ENCODE measurements at regions not wholly inside any gene's neighbourhood (a gene's known extent, or its start where the extent isn't known, plus 50 kb on each side); places are given as distances from the start of the nearest gene placed in this dataset.

- Histone ChIP-seq H3K79me2 (ENCODE audit: low read length) (no peaks in the 10 kb centered on the region), H3K27ac (ENCODE audit: low read length) (no peak overlapping the region), H3K4me2 (ENCODE audit: low read length) (no peak overlapping the region), H2AFZ (ENCODE audit: low read depth, low read length) (no peak overlapping the region), H3K9ac (ENCODE audit: low read length) (no peak overlapping the region), H3K27me3 (ENCODE audit: low read depth, low read length) (peaks cover 20% of the 10 kb centered on the region), H3K4me1 (ENCODE audit: low read length) (no peaks in the 10 kb centered on the region), H3K9me3 (ENCODE audit: insufficient read depth, low read length) (no peaks in the 10 kb centered on the region), H3K4me3 (ENCODE audit: low read length) (no peak overlapping the region), H4K20me1 (ENCODE audit: insufficient read depth, low read length) (no peaks in the 10 kb centered on the region), H3K36me3 (replicated peaks; ENCODE audit: low read depth, low read length) (no peaks in the 10 kb centered on the region)
- TF ChIP-seq CTCF (IDR thresholded peaks at IDR 0.05; ENCODE audit: low read depth, low read length) (no peak), EZH2phosphoT487 (IDR thresholded peaks at IDR 0.05; ENCODE audit: low read depth) (no peak)
These were observed 126.8 kb upstream of the CPNE4 start for GRCh38 chr3:132161608-132162007.

GRCh38 chr3:132164469-132165092 lies 129.8 kb upstream of the CPNE4 start:
- Histone ChIP-seq H4K20me1 (ENCODE audit: insufficient read depth, low read length) (no peaks in the 10 kb centered on the region), H2AFZ (ENCODE audit: low read depth, low read length) (no peak overlapping the region), H3K27me3 (ENCODE audit: low read depth, low read length) (peaks cover 29% of the 10 kb centered on the region)

GRCh38 chr3:132167870-132168269 lies 133.1 kb upstream of the CPNE4 start:
- H2AFZ ChIP-seq (ENCODE audit: low read depth, low read length) = no peak overlapping the region
- no peak for TF ChIP-seq CTCF (IDR thresholded peaks at IDR 0.05; ENCODE audit: low read depth, low read length)
- TF ChIP-seq EZH2phosphoT487 (IDR thresholded peaks at IDR 0.05; ENCODE audit: low read depth) = no peak
- no peaks in the 10 kb centered on the region for H3K36me3 ChIP-seq (replicated peaks; ENCODE audit: low read depth, low read length)

More at GRCh38 chr3:132164469-132165092, 129.8 kb upstream of the CPNE4 start:
- Histone ChIP-seq H3K9me3 (ENCODE audit: insufficient read depth, low read length) (no peaks in the 10 kb centered on the region), H3K36me3 (replicated peaks; ENCODE audit: low read depth, low read length) (no peaks in the 10 kb centered on the region), H3K4me3 (ENCODE audit: low read length) (no peak overlapping the region), H3K4me1 (ENCODE audit: low read length) (no peaks in the 10 kb centered on the region), H3K4me2 (ENCODE audit: low read length) (no peak overlapping the region), H3K79me2 (ENCODE audit: low read length) (no peaks in the 10 kb centered on the region), H3K27ac (ENCODE audit: low read length) (no peak overlapping the region), H3K9ac (ENCODE audit: low read length) (no peak overlapping the region)
- TF ChIP-seq EZH2phosphoT487 (IDR thresholded peaks at IDR 0.05; ENCODE audit: low read depth) = no peak
- TF ChIP-seq CTCF (IDR thresholded peaks at IDR 0.05; ENCODE audit: low read depth, low read length) = no peak

GRCh38 chr3:132174500-132174899 lies 139.7 kb upstream of the CPNE4 start:
- H3K27me3 ChIP-seq (ENCODE audit: low read depth, low read length) = peaks cover 26% of the 10 kb centered on the region
- TF ChIP-seq EZH2phosphoT487 (IDR thresholded peaks at IDR 0.05; ENCODE audit: low read depth) (no peak), CTCF (IDR thresholded peaks at IDR 0.05; ENCODE audit: low read depth, low read length) (no peak)
- H3K36me3 ChIP-seq (replicated peaks; ENCODE audit: low read depth, low read length) = no peaks in the 10 kb centered on the region
- H3K4me2 ChIP-seq (ENCODE audit: low read length) = no peak overlapping the region
- H3K27ac ChIP-seq (ENCODE audit: low read length) = no peak overlapping the region
- H4K20me1 ChIP-seq (ENCODE audit: insufficient read depth, low read length) = no peaks in the 10 kb centered on the region
- no peaks in the 10 kb centered on the region for H3K4me1 ChIP-seq (ENCODE audit: low read length)
- no peak overlapping the region for H3K9ac ChIP-seq (ENCODE audit: low read length)
- no peaks in the 10 kb centered on the region for H3K9me3 ChIP-seq (ENCODE audit: insufficient read depth, low read length)
- no peaks in the 10 kb centered on the region for H3K79me2 ChIP-seq (ENCODE audit: low read length)
- H2AFZ ChIP-seq (ENCODE audit: low read depth, low read length) = no peak overlapping the region
- no peak overlapping the region for H3K4me3 ChIP-seq (ENCODE audit: low read length)

More at GRCh38 chr3:132167870-132168269, 133.1 kb upstream of the CPNE4 start:
- Histone ChIP-seq H3K4me2 (ENCODE audit: low read length) (no peak overlapping the region), H4K20me1 (ENCODE audit: insufficient read depth, low read length) (no peaks in the 10 kb centered on the region), H3K9ac (ENCODE audit: low read length) (no peak overlapping the region), H3K79me2 (ENCODE audit: low read length) (no peaks in the 10 kb centered on the region), H3K4me1 (ENCODE audit: low read length) (no peaks in the 10 kb centered on the region), H3K27me3 (ENCODE audit: low read depth, low read length) (peaks cover 46% of the 10 kb centered on the region), H3K9me3 (ENCODE audit: insufficient read depth, low read length) (no peaks in the 10 kb centered on the region), H3K4me3 (ENCODE audit: low read length) (no peak overlapping the region), H3K27ac (ENCODE audit: low read length) (no peak overlapping the region)

All from OCI-LY3 (cell line).